ENCODE measurements at regions not wholly inside any gene's neighbourhood (a gene's known extent, or its start where the extent isn't known, plus 50 kb on each side); places are given as distances from the start of the nearest gene placed in this dataset.

DNA sequence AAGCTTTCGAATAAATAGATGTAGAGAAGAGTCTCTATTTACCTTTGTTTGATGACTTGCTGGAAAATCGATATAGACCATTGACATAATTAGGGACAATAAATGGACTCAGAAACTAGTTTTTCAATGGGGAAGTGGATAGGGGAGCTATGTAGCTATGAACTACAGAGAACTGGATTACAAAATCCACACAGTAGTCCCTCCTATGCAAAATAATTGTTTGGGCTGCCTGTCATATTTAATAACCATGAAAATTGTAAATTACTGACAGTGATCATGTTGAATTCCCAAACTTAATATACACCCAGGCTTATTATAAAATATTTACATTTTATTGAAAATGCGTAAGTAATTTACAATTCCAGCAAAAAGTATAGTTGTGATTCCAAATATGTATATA, 333.1 kb upstream of the FAM241A start (continued):
- TF ChIP-seq, protein P1, sequence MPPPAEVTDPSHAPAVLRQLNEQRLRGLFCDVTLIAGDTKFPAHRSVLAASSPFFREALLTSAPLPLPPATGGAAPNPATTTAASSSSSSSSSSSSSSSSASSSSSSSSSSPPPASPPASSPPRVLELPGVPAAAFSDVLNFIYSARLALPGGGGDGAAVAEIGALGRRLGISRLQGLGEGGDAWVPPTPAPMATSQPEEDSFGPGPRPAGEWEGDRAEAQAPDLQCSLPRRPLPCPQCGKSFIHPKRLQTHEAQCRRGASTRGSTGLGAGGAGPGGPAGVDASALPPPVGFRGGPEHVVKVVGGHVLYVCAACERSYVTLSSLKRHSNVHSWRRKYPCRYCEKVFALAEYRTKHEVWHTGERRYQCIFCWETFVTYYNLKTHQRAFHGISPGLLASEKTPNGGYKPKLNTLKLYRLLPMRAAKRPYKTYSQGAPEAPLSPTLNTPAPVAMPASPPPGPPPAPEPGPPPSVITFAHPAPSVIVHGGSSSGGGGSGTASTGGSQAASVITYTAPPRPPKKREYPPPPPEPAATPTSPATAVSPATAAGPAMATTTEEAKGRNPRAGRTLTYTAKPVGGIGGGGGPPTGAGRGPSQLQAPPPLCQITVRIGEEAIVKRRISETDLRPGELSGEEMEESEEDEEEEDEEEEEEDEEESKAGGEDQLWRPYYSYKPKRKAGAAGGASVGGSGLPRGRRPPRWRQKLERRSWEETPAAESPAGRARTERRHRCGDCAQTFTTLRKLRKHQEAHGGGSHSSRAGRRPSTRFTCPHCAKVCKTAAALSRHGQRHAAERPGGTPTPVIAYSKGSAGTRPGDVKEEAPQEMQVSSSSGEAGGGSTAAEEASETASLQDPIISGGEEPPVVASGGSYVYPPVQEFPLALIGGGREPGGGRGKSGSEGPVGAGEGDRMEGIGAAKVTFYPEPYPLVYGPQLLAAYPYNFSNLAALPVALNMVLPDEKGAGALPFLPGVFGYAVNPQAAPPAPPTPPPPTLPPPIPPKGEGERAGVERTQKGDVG (CRISPR knock-in tag; IDR thresholded peaks at IDR 0.05), result no peak
- TF ChIP-seq GABPA (IDR thresholded peaks at IDR 0.05; ENCODE audit: low read depth), result no peak
- no peak for TF ChIP-seq NR2F1 (conservative IDR thresholded peaks at IDR 0.05)
- no peak for TF ChIP-seq RB1 (IDR thresholded peaks at IDR 0.05; ENCODE audit: borderline replicate concordance)
- no peak for TF ChIP-seq NRF1 (conservative IDR thresholded peaks at IDR 0.05; ENCODE audit: low read depth, low read length)
- no peak for TF ChIP-seq SIN3A (IDR thresholded peaks at IDR 0.05; ENCODE audit: low read depth, low read length)
- TF ChIP-seq CREB1 (IDR thresholded peaks at IDR 0.05; ENCODE audit: low read depth), result no peak
- no peak for TF ChIP-seq EZH2 (IDR thresholded peaks at IDR 0.05; ENCODE audit: borderline replicate concordance, control insufficient read depth, low read depth, low read length)
- TF ChIP-seq STAT3 (IDR thresholded peaks at IDR 0.05; ENCODE audit: low read depth, low read length), result no peak
- TF ChIP-seq CHD2 (IDR thresholded peaks at IDR 0.05; ENCODE audit: borderline replicate concordance, low read depth, low read length), result no peak
- TF ChIP-seq IRF5 (IDR thresholded peaks at IDR 0.05; ENCODE audit: borderline replicate concordance), result no peak
- TF ChIP-seq MTA3 (IDR thresholded peaks at IDR 0.05; ENCODE audit: borderline replicate concordance, low read length), result no peak
